Astrocyte (in vitro differentiated cells and primary cell): ENCODE measurements at regions not wholly inside any gene's neighbourhood (a gene's known extent, or its start where the extent isn't known, plus 50 kb on each side); places are given as distances from the start of the nearest gene placed in this dataset.

Experiments used
- DNase-seq: peaks from one replicate; pipeline ENCODE4 v3.0.0-alpha.2; 2010; ENCODE audit warnings: low read depth
- FAIRE-seq: peaks from 2 replicates; lab custom pipeline; 2011; peaks lifted over from hg19 to GRCh38; lab: Jason Lieb, UNC
- H2AFZ ChIP-seq: 2 replicates; pipeline ENCODE4 v1.6.0; 2012; ENCODE audit warnings: low read depth, low read length, inconsistent platforms
- H3K27ac ChIP-seq: 2 replicates; pipeline ENCODE4 v1.5.1; 2011; ENCODE audit warnings: low read depth, low read length, inconsistent platforms
- H3K27me3 ChIP-seq: 2 replicates; pipeline ENCODE4 v1.6.0; 2011; ENCODE audit warnings: low read length, inconsistent platforms; ENCODE audit not compliant: insufficient read depth
- H3K36me3 ChIP-seq: 2 replicates; pipeline ENCODE4 v1.5.1; 2011; ENCODE audit warnings: low read length, inconsistent platforms; ENCODE audit not compliant: insufficient read depth
- H3K4me1 ChIP-seq: 2 replicates; pipeline ENCODE4 v1.5.1; 2011; ENCODE audit warnings: low read length, inconsistent platforms; ENCODE audit not compliant: insufficient read depth
- H3K4me2 ChIP-seq: 2 replicates; pipeline ENCODE4 v1.6.0; 2012; ENCODE audit warnings: low read length, inconsistent platforms
- H3K4me3 ChIP-seq: 2 replicates; pipeline ENCODE4 v1.5.1; 2011; ENCODE audit warnings: low read depth, mild to moderate bottlenecking, low read length, inconsistent platforms; ENCODE audit not compliant: insufficient read depth
- H3K79me2 ChIP-seq: 2 replicates; pipeline ENCODE4 v1.6.0; 2012; ENCODE audit warnings: mild to moderate bottlenecking, low read length, inconsistent platforms; ENCODE audit not compliant: insufficient read depth
- H3K9ac ChIP-seq: 2 replicates; pipeline ENCODE4 v1.6.0; 2012; ENCODE audit warnings: mild to moderate bottlenecking, low read length, inconsistent platforms
- H3K9me3 ChIP-seq: 2 replicates; pipeline ENCODE4 v1.5.1; 2012; ENCODE audit warnings: low read depth, mild to moderate bottlenecking, low read length, inconsistent platforms; ENCODE audit not compliant: insufficient read depth
- H4K20me1 ChIP-seq: 2 replicates; pipeline ENCODE4 v1.6.0; 2012; ENCODE audit warnings: low read length, inconsistent platforms; ENCODE audit not compliant: insufficient read depth
- H3K27ac Mint-ChIP-seq: one replicate; pipeline ENCODE4 v1.8.0; 2021; ENCODE audit warnings: mild to moderate bottlenecking, mixed read lengths; ENCODE audit not compliant: unreplicated experiment
- H3K27me3 Mint-ChIP-seq: one replicate; pipeline ENCODE4 v1.8.0; 2021; ENCODE audit warnings: low read depth, mixed read lengths; ENCODE audit not compliant: unreplicated experiment
- H3K36me3 Mint-ChIP-seq: one replicate; pipeline ENCODE4 v1.8.0; 2021; ENCODE audit warnings: low read depth, mixed read lengths; ENCODE audit not compliant: unreplicated experiment
- H3K4me1 Mint-ChIP-seq: one replicate; pipeline ENCODE4 v1.8.0; 2021; ENCODE audit warnings: low read depth, mixed read lengths; ENCODE audit not compliant: unreplicated experiment
- H3K4me3 Mint-ChIP-seq: one replicate; pipeline ENCODE4 v1.8.0; 2021; ENCODE audit warnings: mild to moderate bottlenecking, moderate library complexity, mixed read lengths; ENCODE audit not compliant: unreplicated experiment
- H3K9me3 Mint-ChIP-seq: one replicate; pipeline ENCODE4 v1.8.0; 2021; ENCODE audit warnings: mild to moderate bottlenecking, mixed read lengths; ENCODE audit not compliant: unreplicated experiment
- EZH2 ChIP-seq: IDR thresholded peaks from 2 replicates; pipeline ENCODE4 v1.6.1; 2012; ENCODE audit warnings: mild to moderate bottlenecking, low read length, inconsistent platforms; ENCODE audit not compliant: insufficient read depth
- TF ChIP-seq, protein P1 (sequence below): IDR thresholded peaks from 2 replicates; pipeline ENCODE4 v1.5.1; 2011; ENCODE audit warnings: low read depth, mild to moderate bottlenecking, inconsistent platforms, low read length, moderate library complexity; ENCODE audit not compliant: insufficient read depth

- Histone ChIP-seq H3K4me2 (no peak overlapping the region), H2AFZ (no peak overlapping the region), H3K9me3 (no peaks in the 10 kb centered on the region), H3K4me1 (no peaks in the 10 kb centered on the region), H3K27me3 (no peaks in the 10 kb centered on the region), H3K9ac (no peak overlapping the region), H4K20me1 (no peaks in the 10 kb centered on the region), H3K27ac (no peak overlapping the region), H3K4me3 (no peak overlapping the region), H3K36me3 (no peaks in the 10 kb centered on the region), H3K79me2 (no peaks in the 10 kb centered on the region)
- no peaks in the 10 kb centered on the region for H3K27me3 Mint-ChIP-seq
- no peak overlapping the region for H3K4me3 Mint-ChIP-seq
- FAIRE-seq (no peak), DNase-seq (no peak)
- H3K27ac Mint-ChIP-seq = no peak overlapping the region
- no peaks in the 10 kb centered on the region for H3K36me3 Mint-ChIP-seq
- peaks cover 5% of the 10 kb centered on the region for H3K9me3 Mint-ChIP-seq
- H3K4me1 Mint-ChIP-seq = no peaks in the 10 kb centered on the region
- TF ChIP-seq, protein P1, sequence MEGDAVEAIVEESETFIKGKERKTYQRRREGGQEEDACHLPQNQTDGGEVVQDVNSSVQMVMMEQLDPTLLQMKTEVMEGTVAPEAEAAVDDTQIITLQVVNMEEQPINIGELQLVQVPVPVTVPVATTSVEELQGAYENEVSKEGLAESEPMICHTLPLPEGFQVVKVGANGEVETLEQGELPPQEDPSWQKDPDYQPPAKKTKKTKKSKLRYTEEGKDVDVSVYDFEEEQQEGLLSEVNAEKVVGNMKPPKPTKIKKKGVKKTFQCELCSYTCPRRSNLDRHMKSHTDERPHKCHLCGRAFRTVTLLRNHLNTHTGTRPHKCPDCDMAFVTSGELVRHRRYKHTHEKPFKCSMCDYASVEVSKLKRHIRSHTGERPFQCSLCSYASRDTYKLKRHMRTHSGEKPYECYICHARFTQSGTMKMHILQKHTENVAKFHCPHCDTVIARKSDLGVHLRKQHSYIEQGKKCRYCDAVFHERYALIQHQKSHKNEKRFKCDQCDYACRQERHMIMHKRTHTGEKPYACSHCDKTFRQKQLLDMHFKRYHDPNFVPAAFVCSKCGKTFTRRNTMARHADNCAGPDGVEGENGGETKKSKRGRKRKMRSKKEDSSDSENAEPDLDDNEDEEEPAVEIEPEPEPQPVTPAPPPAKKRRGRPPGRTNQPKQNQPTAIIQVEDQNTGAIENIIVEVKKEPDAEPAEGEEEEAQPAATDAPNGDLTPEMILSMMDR = no peak
- TF ChIP-seq EZH2 = no peak
Measured at GRCh38 chr17:71964559-71964958, 156.3 kb upstream of the SOX9 start.

- TF ChIP-seq, protein P1 = no peak
- TF ChIP-seq EZH2 = no peak
- Mint-ChIP-seq H3K27me3 (no peaks in the 10 kb centered on the region), H3K27ac (no peak overlapping the region), H3K36me3 (no peaks in the 10 kb centered on the region), H3K4me3 (no peak overlapping the region), H3K4me1 (no peaks in the 10 kb centered on the region), H3K9me3 (peaks cover 5% of the 10 kb centered on the region)
- Histone ChIP-seq H3K9ac (no peak overlapping the region), H3K27me3 (no peaks in the 10 kb centered on the region), H3K27ac (no peak overlapping the region), H3K4me2 (no peak overlapping the region), H3K36me3 (no peaks in the 10 kb centered on the region), H4K20me1 (no peaks in the 10 kb centered on the region), H3K9me3 (no peaks in the 10 kb centered on the region), H3K4me1 (no peaks in the 10 kb centered on the region), H3K4me3 (no peak overlapping the region), H3K79me2 (no peaks in the 10 kb centered on the region), H2AFZ (no peak overlapping the region)
- DNase-seq (no peak), FAIRE-seq (no peak)
Measured at GRCh38 chr17:71966055-71966454, 154.8 kb upstream of the SOX9 start.

DNA sequence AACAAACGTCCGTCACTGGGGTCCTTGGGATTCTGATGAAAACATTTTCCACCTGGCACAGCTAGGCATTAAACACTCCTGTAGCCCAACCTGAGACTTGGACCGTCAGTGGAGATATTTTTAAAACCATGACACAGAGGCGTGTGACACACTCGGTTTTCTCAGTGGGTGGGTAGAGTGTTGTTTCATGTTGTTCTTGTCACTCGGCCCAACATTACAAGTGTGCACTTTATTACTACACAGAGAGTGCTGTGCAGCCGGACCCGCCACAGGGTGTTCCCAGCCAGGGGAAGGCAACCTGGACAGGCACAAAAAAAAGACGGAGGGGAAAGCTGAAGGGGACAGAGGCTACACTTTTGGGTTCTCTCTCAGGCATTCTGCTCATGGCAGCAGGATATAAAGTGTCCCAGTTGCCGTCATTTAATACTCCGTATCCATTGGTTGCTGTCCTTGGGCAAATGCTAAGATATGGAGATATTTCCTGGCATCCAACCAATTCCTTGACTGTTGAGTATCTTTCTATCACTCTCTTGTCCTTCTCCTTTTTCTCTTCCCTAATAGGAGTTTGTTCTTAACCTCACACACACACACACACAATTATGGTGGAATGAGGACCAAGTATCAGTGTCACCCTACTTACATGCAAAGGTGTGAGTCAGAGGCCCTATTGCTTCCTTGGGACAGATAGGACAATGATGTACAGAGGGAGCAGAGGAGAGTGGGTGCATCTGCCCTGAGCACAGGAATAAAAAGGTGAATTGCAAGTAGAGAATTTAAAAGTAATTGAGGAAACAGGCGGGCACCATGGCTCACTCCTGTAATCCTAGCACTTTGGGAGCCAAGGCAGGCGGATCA, 154.1 kb upstream of the SOX9 start:
- no peak overlapping the region for H3K4me3 ChIP-seq
- no peak overlapping the region for H3K9ac ChIP-seq
- H3K27me3 ChIP-seq = no peaks in the 10 kb centered on the region
- no peak overlapping the region for H3K27ac ChIP-seq
- no peaks in the 10 kb centered on the region for H3K4me1 ChIP-seq
- Mint-ChIP-seq H3K4me3 (no peak overlapping the region), H3K36me3 (no peaks in the 10 kb centered on the region), H3K27me3 (no peaks in the 10 kb centered on the region), H3K27ac (no peak overlapping the region), H3K9me3 (peaks cover 5% of the 10 kb centered on the region), H3K4me1 (no peaks in the 10 kb centered on the region)
- no peak overlapping the region for H3K4me2 ChIP-seq
- no peak overlapping the region for H2AFZ ChIP-seq
- H4K20me1 ChIP-seq = no peaks in the 10 kb centered on the region
- FAIRE-seq (no peak), DNase-seq (peak; percentile 21)
- TF ChIP-seq EZH2 = no peak
- TF ChIP-seq, protein P1 = no peak
- H3K36me3 ChIP-seq = no peaks in the 10 kb centered on the region
- H3K79me2 ChIP-seq = no peaks in the 10 kb centered on the region
- H3K9me3 ChIP-seq = no peaks in the 10 kb centered on the region
